DND-41 (cell line): ENCODE measurements at regions not wholly inside any gene's neighbourhood (a gene's known extent, or its start where the extent isn't known, plus 50 kb on each side); places are given as distances from the start of the nearest gene placed in this dataset.

Experiments
- CTCF ChIP-seq: IDR thresholded peaks from 2 replicates; pipeline ENCODE4 v1.5.1; 2012; ENCODE audit warnings: borderline replicate concordance, low read length, moderate library complexity, mild to moderate bottlenecking; ENCODE audit not compliant: poor library complexity, severe bottlenecking; ENCODE audit errors: extremely low read depth
- EZH2 ChIP-seq: IDR thresholded peaks from 3 replicates; pipeline ENCODE4 v1.6.1; 2012; ENCODE audit warnings: borderline replicate concordance, low read depth, mild to moderate bottlenecking, moderate library complexity, low read length, inconsistent platforms; ENCODE audit not compliant: severe bottlenecking

- TF ChIP-seq CTCF (no peak), EZH2 (no peak)
Measured at GRCh38 chr11:116123739-116124138, 619.5 kb upstream of the CADM1 start.
